ENCODE measurements at regions not wholly inside any gene's neighbourhood (a gene's known extent, or its start where the extent isn't known, plus 50 kb on each side); places are given as distances from the start of the nearest gene placed in this dataset.

- DNase-seq (no peak), ATAC-seq (no peak)
- Histone ChIP-seq H3K4me1 (ENCODE audit: control insufficient read depth, insufficient read depth, low read length) (no peaks in the 10 kb centered on the region), H3K36me3 (ENCODE audit: control insufficient read depth, insufficient read depth, low read length) (no peaks in the 10 kb centered on the region), H3K4me3 (ENCODE audit: low read length) (no peak overlapping the region), H3K27ac (ENCODE audit: low read length) (no peak overlapping the region), H3K9me3 (ENCODE audit: control insufficient read depth, insufficient read depth, low read length) (no peaks in the 10 kb centered on the region), H3K27me3 (ENCODE audit: control insufficient read depth, insufficient read depth, low read length) (no peaks in the 10 kb centered on the region)
- 89% methylated on average over 3 of the region's 3 CpGs for WGBS (ENCODE audit: insufficient coverage)
- H3K36me3 Mint-ChIP-seq: no peaks in the 10 kb centered on the region
- H3K4me3 Mint-ChIP-seq: no peak overlapping the region
- no peak for TF ChIP-seq CTCF (IDR thresholded peaks at IDR 0.05)
- H3K9me3 Mint-ChIP-seq: no peaks in the 10 kb centered on the region
- peaks cover 17 to 62% of the 10 kb centered on the region in 2 donors for H3K27me3 Mint-ChIP-seq (ENCODE audit: low read depth in 2 of 2)
- intact Hi-C loops (cut with micrococcal nuclease): no loop called here
- H3K4me1 Mint-ChIP-seq: no peaks in the 10 kb centered on the region
- H3K27ac Mint-ChIP-seq: no peak overlapping the region
These were observed 143.0 kb downstream of the URB2 start for GRCh38 chr1:229769006-229769405.

- intact Hi-C loops (cut with micrococcal nuclease): no loop called here
- ATAC-seq: no peak
- Histone ChIP-seq H3K9me3 (ENCODE audit: control insufficient read depth, insufficient read depth, low read length) (no peaks in the 10 kb centered on the region), H3K4me3 (ENCODE audit: low read length) (no peak overlapping the region), H3K36me3 (ENCODE audit: control insufficient read depth, insufficient read depth, low read length) (no peaks in the 10 kb centered on the region), H3K27me3 (ENCODE audit: control insufficient read depth, insufficient read depth, low read length) (no peaks in the 10 kb centered on the region), H3K27ac (ENCODE audit: low read length) (no peak overlapping the region), H3K4me1 (ENCODE audit: control insufficient read depth, insufficient read depth, low read length) (no peaks in the 10 kb centered on the region)
- H3K27me3 Mint-ChIP-seq (ENCODE audit: low read depth in 2 of 2): peaks cover 17 to 56% of the 10 kb centered on the region in 2 donors
- no peaks in the 10 kb centered on the region for H3K9me3 Mint-ChIP-seq
- H3K4me1 Mint-ChIP-seq: no peaks in the 10 kb centered on the region
- H3K4me3 Mint-ChIP-seq: no peak overlapping the region
- no peak for DNase-seq
- TF ChIP-seq CTCF (IDR thresholded peaks at IDR 0.05): no peak
- 92% methylated on average over 4 of the region's 5 CpGs for WGBS (ENCODE audit: insufficient coverage)
- no peaks in the 10 kb centered on the region for H3K36me3 Mint-ChIP-seq
- H3K27ac Mint-ChIP-seq: no peak overlapping the region
These were observed 143.8 kb downstream of the URB2 start for GRCh38 chr1:229769809-229770208.

GRCh38 chr1:229778794-229779193 lies 152.7 kb downstream of the URB2 start:
- Mint-ChIP-seq H3K4me1 (no peaks in the 10 kb centered on the region), H3K36me3 (no peaks in the 10 kb centered on the region), H3K27ac (no peak overlapping the region), H3K27me3 (ENCODE audit: low read depth in 2 of 2) (peaks cover 8 to 10% of the 10 kb centered on the region in 2 donors), H3K4me3 (no peak overlapping the region), H3K9me3 (no peaks in the 10 kb centered on the region)
- WGBS (ENCODE audit: insufficient coverage): 63% methylated on average over 5 of the region's 5 CpGs
- TF ChIP-seq CTCF (IDR thresholded peaks at IDR 0.05): no peak
- DNase-seq: no peak
- H3K9me3 ChIP-seq (ENCODE audit: control insufficient read depth, insufficient read depth, low read length): no peaks in the 10 kb centered on the region
- no peak overlapping the region for H3K4me3 ChIP-seq (ENCODE audit: low read length)
- no peaks in the 10 kb centered on the region for H3K4me1 ChIP-seq (ENCODE audit: control insufficient read depth, insufficient read depth, low read length)
- H3K36me3 ChIP-seq (ENCODE audit: control insufficient read depth, insufficient read depth, low read length): no peaks in the 10 kb centered on the region
- intact Hi-C loops (cut with micrococcal nuclease): no loop called here
- no peaks in the 10 kb centered on the region for H3K27me3 ChIP-seq (ENCODE audit: control insufficient read depth, insufficient read depth, low read length)
- ATAC-seq: no peak
- H3K27ac ChIP-seq (ENCODE audit: low read length): no peak overlapping the region

- no peak for DNase-seq
- no peak for TF ChIP-seq CTCF (IDR thresholded peaks at IDR 0.05)
- H3K27me3 ChIP-seq (ENCODE audit: control insufficient read depth, insufficient read depth, low read length): no peaks in the 10 kb centered on the region
- no peaks in the 10 kb centered on the region for H3K36me3 Mint-ChIP-seq
- H3K27me3 Mint-ChIP-seq (ENCODE audit: low read depth in 2 of 2): peaks cover 6 to 8% of the 10 kb centered on the region in 2 donors
- no peaks in the 10 kb centered on the region for H3K9me3 ChIP-seq (ENCODE audit: control insufficient read depth, insufficient read depth, low read length)
- intact Hi-C loops (cut with micrococcal nuclease): no loop called here
- H3K27ac Mint-ChIP-seq: no peak overlapping the region
- no peaks in the 10 kb centered on the region for H3K9me3 Mint-ChIP-seq
- H3K4me3 Mint-ChIP-seq: no peak overlapping the region
- H3K4me1 ChIP-seq (ENCODE audit: control insufficient read depth, insufficient read depth, low read length): no peaks in the 10 kb centered on the region
- H3K4me3 ChIP-seq (ENCODE audit: low read length): no peak overlapping the region
- H3K27ac ChIP-seq (ENCODE audit: low read length): no peak overlapping the region
- no peaks in the 10 kb centered on the region for H3K4me1 Mint-ChIP-seq
- no peak for ATAC-seq
- no peaks in the 10 kb centered on the region for H3K36me3 ChIP-seq (ENCODE audit: control insufficient read depth, insufficient read depth, low read length)
- WGBS (ENCODE audit: insufficient coverage): 74% methylated on average over 7 of the region's 7 CpGs
These were observed 155.4 kb downstream of the URB2 start for GRCh38 chr1:229781453-229781852.
